Osteocyte (in vitro differentiated cells): ENCODE measurements at regions not wholly inside any gene's neighbourhood (a gene's known extent, or its start where the extent isn't known, plus 50 kb on each side); places are given as distances from the start of the nearest gene placed in this dataset.

Source experiments
- DNase-seq: peaks from one replicate; pipeline ENCODE4 v3.0.0; 2021; ENCODE audit warnings: mixed read lengths; ENCODE audit not compliant: unreplicated experiment; ENCODE audit errors: extremely low spot score
- H3K27ac Mint-ChIP-seq: one replicate; pipeline ENCODE4 v1.8.0; 2021; ENCODE audit warnings: mild to moderate bottlenecking, mixed read lengths; ENCODE audit not compliant: unreplicated experiment
- H3K27me3 Mint-ChIP-seq: one replicate; pipeline ENCODE4 v1.8.0; 2021; ENCODE audit warnings: mixed read lengths; ENCODE audit not compliant: unreplicated experiment
- H3K36me3 Mint-ChIP-seq: one replicate; pipeline ENCODE4 v1.8.0; 2021; ENCODE audit warnings: mixed read lengths; ENCODE audit not compliant: unreplicated experiment
- H3K4me1 Mint-ChIP-seq: one replicate; pipeline ENCODE4 v1.8.0; 2021; ENCODE audit warnings: mixed read lengths; ENCODE audit not compliant: unreplicated experiment
- H3K4me3 Mint-ChIP-seq: one replicate; pipeline ENCODE4 v1.8.0; 2021; ENCODE audit warnings: mild to moderate bottlenecking, moderate library complexity, mixed read lengths; ENCODE audit not compliant: unreplicated experiment
- H3K9me3 Mint-ChIP-seq: one replicate; pipeline ENCODE4 v1.8.0; 2021; ENCODE audit warnings: mixed read lengths; ENCODE audit not compliant: unreplicated experiment
- CTCF ChIP-seq: fragments of 200-600 bp; sonication (generic); IDR thresholded peaks from 2 replicates; pipeline ENCODE4 v1.5.0; 2021; ENCODE audit warnings: antibody characterized with exemption, mild to moderate bottlenecking, moderate library complexity

GRCh38 chr2:187150670-187151069, 297.4 kb downstream of the CALCRL start:
- Mint-ChIP-seq H3K4me3 (no peak overlapping the region), H3K9me3 (peaks cover 23% of the 10 kb centered on the region)
- DNase-seq = no peak

GRCh38 chr2:187148059-187148714, 299.2 kb upstream of the ZSWIM2 start:
- Mint-ChIP-seq H3K4me3 (no peak overlapping the region), H3K27me3 (peaks cover 35% of the 10 kb centered on the region), H3K4me1 (no peaks in the 10 kb centered on the region), H3K27ac (no peak overlapping the region), H3K36me3 (peaks cover 2% of the 10 kb centered on the region), H3K9me3 (peaks cover 12% of the 10 kb centered on the region)
- DNase-seq = no peak
- no peak for TF ChIP-seq CTCF

More at GRCh38 chr2:187150670-187151069, 297.4 kb downstream of the CALCRL start:
- Mint-ChIP-seq H3K36me3 (peaks cover 3% of the 10 kb centered on the region), H3K27ac (no peak overlapping the region), H3K4me1 (no peaks in the 10 kb centered on the region), H3K27me3 (peaks cover 23% of the 10 kb centered on the region)
- TF ChIP-seq CTCF = no peak

GRCh38 chr2:187143537-187143936, 294.6 kb upstream of the ZSWIM2 start:
- TF ChIP-seq CTCF = no peak
- Mint-ChIP-seq H3K27ac (no peak overlapping the region), H3K9me3 (peaks cover 12% of the 10 kb centered on the region), H3K36me3 (peaks cover 2% of the 10 kb centered on the region), H3K4me3 (no peak overlapping the region), H3K27me3 (peaks cover 37% of the 10 kb centered on the region), H3K4me1 (no peaks in the 10 kb centered on the region)
- no peak for DNase-seq

GRCh38 chr2:187139469-187139868, 290.5 kb upstream of the ZSWIM2 start:
- Mint-ChIP-seq H3K36me3 (no peaks in the 10 kb centered on the region), H3K4me3 (no peak overlapping the region), H3K27ac (no peak overlapping the region), H3K4me1 (no peaks in the 10 kb centered on the region), H3K27me3 (peaks cover 28% of the 10 kb centered on the region), H3K9me3 (no peaks in the 10 kb centered on the region)
- no peak for TF ChIP-seq CTCF
- no peak for DNase-seq

- DNase-seq = no peak
- H3K4me3 Mint-ChIP-seq = no peak overlapping the region
- TF ChIP-seq CTCF = peak; percentile 77
- no peaks in the 10 kb centered on the region for H3K4me1 Mint-ChIP-seq
- H3K9me3 Mint-ChIP-seq = no peaks in the 10 kb centered on the region
- H3K36me3 Mint-ChIP-seq = no peaks in the 10 kb centered on the region
- H3K27ac Mint-ChIP-seq = no peak overlapping the region
- peaks cover 25% of the 10 kb centered on the region for H3K27me3 Mint-ChIP-seq
These were observed 289.3 kb upstream of the ZSWIM2 start for GRCh38 chr2:187138265-187138664.
